ENCODE measurements at regions not wholly inside any gene's neighbourhood (a gene's known extent, or its start where the extent isn't known, plus 50 kb on each side); places are given as distances from the start of the nearest gene placed in this dataset.

DNA sequence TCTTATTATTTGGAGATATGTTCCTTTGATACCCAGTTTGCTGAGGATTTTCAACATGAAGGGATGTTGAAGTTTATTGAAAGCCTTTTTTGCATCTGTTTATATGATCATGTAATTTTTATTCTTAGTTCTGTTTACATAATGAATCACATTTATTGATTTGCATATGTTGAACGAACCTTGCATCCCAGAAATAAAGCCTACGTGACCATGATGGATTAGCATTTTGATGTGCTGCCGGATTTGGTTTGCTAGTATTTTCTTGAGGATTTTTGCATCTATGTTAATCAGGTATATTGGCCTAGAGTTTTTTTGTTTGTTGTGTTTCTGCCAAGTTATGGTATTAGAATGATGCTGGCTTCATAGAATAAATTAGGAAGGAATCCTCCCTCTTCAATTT lies 161.4 kb upstream of the ITGA1 start:
- H3K36me3 ChIP-seq (replicated peaks in 1 of 2; ENCODE audit: control insufficient read depth in 1 of 2, insufficient read depth in 2 of 2, low read length in 1 of 2), result no peaks in the 10 kb centered on the region
- H3K9me3 ChIP-seq, result no peaks in the 10 kb centered on the region
- H3K4me2 ChIP-seq, result no peak overlapping the region
- DNase-seq, result no peak
- no peaks in the 10 kb centered on the region for H3K27me3 ChIP-seq (ENCODE audit: insufficient read depth)
- WGBS (ENCODE audit: low lambda C conversion rate), result 55% methylated on average over 3 of the region's 3 CpGs
- H3K4me3 ChIP-seq (ENCODE audit: low read depth in 2 of 2, low read length in 1 of 2), result no peak overlapping the region
- no peak overlapping the region for H2AFZ ChIP-seq (ENCODE audit: low read depth)
- no peaks in the 10 kb centered on the region for H4K20me1 ChIP-seq (ENCODE audit: insufficient read depth)
- no peaks in the 10 kb centered on the region for H3F3A ChIP-seq (replicated peaks; ENCODE audit: insufficient read depth)
- ChIA-PET CTCF (no interaction called here), POLR2A (no interaction called here)
- no peaks in the 10 kb centered on the region for H3K79me2 ChIP-seq (ENCODE audit: insufficient read depth)
- TF ChIP-seq SMC3 (IDR thresholded peaks at IDR 0.05; ENCODE audit: low read depth, low read length) (no peak), POLR2AphosphoS5 (IDR thresholded peaks at IDR 0.05; ENCODE audit: low read depth, low read length) (no peak), RXRA (IDR thresholded peaks at IDR 0.05; ENCODE audit: borderline replicate concordance, low read depth) (no peak), TAF1 (IDR thresholded peaks at IDR 0.05; ENCODE audit: borderline replicate concordance, low read depth, low read length) (no peak), ELF1 (IDR thresholded peaks at IDR 0.05) (no peak), GABPA (IDR thresholded peaks at IDR 0.05; ENCODE audit: low read depth) (no peak), TEAD4 (IDR thresholded peaks at IDR 0.05; ENCODE audit: borderline replicate concordance, insufficient read depth) (no peak), RCOR1 (IDR thresholded peaks at IDR 0.05; ENCODE audit: low read length) (no peak), FOXJ3 (CRISPR knock-in tag; IDR thresholded peaks at IDR 0.05) (no peak), EP300 (IDR thresholded peaks at IDR 0.05; ENCODE audit: borderline replicate concordance in 1 of 2, low read depth in 1 of 2, low read length in 1 of 2) (no peak), NRF1 (IDR thresholded peaks at IDR 0.05; ENCODE audit: low read depth, low read length) (no peak), MEF2A (IDR thresholded peaks at IDR 0.05; ENCODE audit: borderline replicate concordance, low read depth) (no peak), GATA2 (CRISPR knock-in tag; IDR thresholded peaks at IDR 0.05) (no peak), RFX5 (IDR thresholded peaks at IDR 0.05; ENCODE audit: low read length) (no peak), CHD2 (IDR thresholded peaks at IDR 0.05; ENCODE audit: low read length, partially characterized antibody) (no peak)
- TF ChIP-seq, protein P1, sequence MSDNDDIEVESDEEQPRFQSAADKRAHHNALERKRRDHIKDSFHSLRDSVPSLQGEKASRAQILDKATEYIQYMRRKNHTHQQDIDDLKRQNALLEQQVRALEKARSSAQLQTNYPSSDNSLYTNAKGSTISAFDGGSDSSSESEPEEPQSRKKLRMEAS (IDR thresholded peaks at IDR 0.05; ENCODE audit: low read depth), result no peak
- TF ChIP-seq, protein P2, sequence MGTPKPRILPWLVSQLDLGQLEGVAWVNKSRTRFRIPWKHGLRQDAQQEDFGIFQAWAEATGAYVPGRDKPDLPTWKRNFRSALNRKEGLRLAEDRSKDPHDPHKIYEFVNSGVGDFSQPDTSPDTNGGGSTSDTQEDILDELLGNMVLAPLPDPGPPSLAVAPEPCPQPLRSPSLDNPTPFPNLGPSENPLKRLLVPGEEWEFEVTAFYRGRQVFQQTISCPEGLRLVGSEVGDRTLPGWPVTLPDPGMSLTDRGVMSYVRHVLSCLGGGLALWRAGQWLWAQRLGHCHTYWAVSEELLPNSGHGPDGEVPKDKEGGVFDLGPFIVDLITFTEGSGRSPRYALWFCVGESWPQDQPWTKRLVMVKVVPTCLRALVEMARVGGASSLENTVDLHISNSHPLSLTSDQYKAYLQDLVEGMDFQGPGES (IDR thresholded peaks at IDR 0.05; ENCODE audit: low read depth, low read length), result no peak
- TF ChIP-seq, protein P3, sequence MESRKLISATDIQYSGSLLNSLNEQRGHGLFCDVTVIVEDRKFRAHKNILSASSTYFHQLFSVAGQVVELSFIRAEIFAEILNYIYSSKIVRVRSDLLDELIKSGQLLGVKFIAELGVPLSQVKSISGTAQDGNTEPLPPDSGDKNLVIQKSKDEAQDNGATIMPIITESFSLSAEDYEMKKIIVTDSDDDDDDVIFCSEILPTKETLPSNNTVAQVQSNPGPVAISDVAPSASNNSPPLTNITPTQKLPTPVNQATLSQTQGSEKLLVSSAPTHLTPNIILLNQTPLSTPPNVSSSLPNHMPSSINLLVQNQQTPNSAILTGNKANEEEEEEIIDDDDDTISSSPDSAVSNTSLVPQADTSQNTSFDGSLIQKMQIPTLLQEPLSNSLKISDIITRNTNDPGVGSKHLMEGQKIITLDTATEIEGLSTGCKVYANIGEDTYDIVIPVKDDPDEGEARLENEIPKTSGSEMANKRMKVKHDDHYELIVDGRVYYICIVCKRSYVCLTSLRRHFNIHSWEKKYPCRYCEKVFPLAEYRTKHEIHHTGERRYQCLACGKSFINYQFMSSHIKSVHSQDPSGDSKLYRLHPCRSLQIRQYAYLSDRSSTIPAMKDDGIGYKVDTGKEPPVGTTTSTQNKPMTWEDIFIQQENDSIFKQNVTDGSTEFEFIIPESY (IDR thresholded peaks at IDR 0.05; ENCODE audit: borderline replicate concordance, low read depth), result no peak
- H3K27ac ChIP-seq (ENCODE audit: low read depth in 2 of 2, low read length in 1 of 2), result no peak overlapping the region
- no peak overlapping the region for H3K9ac ChIP-seq
- no peaks in the 10 kb centered on the region for H3K9me2 ChIP-seq
- 0 out of 4 replicates have a peak, but pooled peaks cover 0 to 2% of the 10 kb centered on the region in 2 experiments for H3K4me1 ChIP-seq (ENCODE audit: control insufficient read depth in 1 of 2, insufficient read depth in 2 of 2, low read depth in 1 of 2, low read length in 1 of 2)
